ENCODE measurements at regions not wholly inside any gene's neighbourhood (a gene's known extent, or its start where the extent isn't known, plus 50 kb on each side); places are given as distances from the start of the nearest gene placed in this dataset.

- no peaks in the 10 kb centered on the region for H3K36me3 ChIP-seq
- 69 to 86% (median 78%) methylated on average over 2 of the region's 2 CpGs for WGBS, 5 donors
- no peak overlapping the region for H3K27ac ChIP-seq
- H3K4me1 ChIP-seq = no peaks in the 10 kb centered on the region
- peaks cover 0 to 3% (median 0%) of the 10 kb centered on the region in 8 donors for H3K9me3 ChIP-seq
- intact Hi-C loops (cut with DNase I; ENCODE audit: low total_unique reads) = no loop called here
- peaks cover 0 to 13% (median 0%) of the 10 kb centered on the region in 7 donors for H3K27me3 ChIP-seq (replicated peaks in 1 of 7)
- H3K4me3 ChIP-seq = no peak overlapping the region
- TF ChIP-seq POLR2AphosphoS5 (IDR thresholded peaks at IDR 0.05) (no peak), POLR2A (IDR thresholded peaks at IDR 0.05) (no peak), CTCF (IDR thresholded peaks at IDR 0.05 in 8 of 11, conservative IDR thresholded peaks at IDR 0.05 in 3 of 11) (no peak)
- no peak for DNase-seq
Observed at GRCh38 chr15:62316413-62317060, 151.5 kb upstream of the C2CD4B start.

DNA sequence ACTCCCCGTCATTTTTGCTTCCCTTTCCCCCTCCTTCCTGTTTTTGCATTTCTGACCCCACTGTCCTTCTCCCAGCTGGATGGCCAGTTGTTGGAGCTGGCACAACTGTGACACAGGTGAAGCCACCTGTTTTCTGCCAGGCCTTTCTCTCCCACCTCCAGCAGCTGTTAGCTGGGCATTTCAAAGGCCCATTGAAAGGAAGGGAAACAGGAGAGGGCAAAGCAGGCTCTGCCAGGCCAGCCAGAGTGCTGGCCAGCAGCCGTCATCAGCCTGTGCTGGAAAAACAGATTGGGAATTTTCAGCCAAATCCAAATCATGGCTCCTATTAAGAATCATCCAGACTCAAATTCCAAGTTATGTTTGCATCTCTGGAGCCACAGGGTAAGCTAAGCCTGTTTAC, 155.2 kb upstream of the C2CD4B start:
- H3K27ac ChIP-seq = no peak overlapping the region
- H3K9me3 ChIP-seq = no peaks in the 10 kb centered on the region
- intact Hi-C loops (cut with DNase I; ENCODE audit: low total_unique reads) = no loop called here
- H3K36me3 ChIP-seq = no peaks in the 10 kb centered on the region
- TF ChIP-seq POLR2AphosphoS5 (IDR thresholded peaks at IDR 0.05) (no peak), POLR2A (IDR thresholded peaks at IDR 0.05) (no peak), CTCF (IDR thresholded peaks at IDR 0.05 in 8 of 11, conservative IDR thresholded peaks at IDR 0.05 in 3 of 11) (no peak)
- WGBS, 5 donors = 67 to 83% (median 79%) methylated on average over 2 of the region's 2 CpGs
- H3K4me1 ChIP-seq = no peaks in the 10 kb centered on the region
- no peak for DNase-seq
- H3K27me3 ChIP-seq (replicated peaks in 1 of 7) = peaks cover 0 to 8% (median 0%) of the 10 kb centered on the region in 7 donors
- H3K4me3 ChIP-seq = no peak overlapping the region

DNA sequence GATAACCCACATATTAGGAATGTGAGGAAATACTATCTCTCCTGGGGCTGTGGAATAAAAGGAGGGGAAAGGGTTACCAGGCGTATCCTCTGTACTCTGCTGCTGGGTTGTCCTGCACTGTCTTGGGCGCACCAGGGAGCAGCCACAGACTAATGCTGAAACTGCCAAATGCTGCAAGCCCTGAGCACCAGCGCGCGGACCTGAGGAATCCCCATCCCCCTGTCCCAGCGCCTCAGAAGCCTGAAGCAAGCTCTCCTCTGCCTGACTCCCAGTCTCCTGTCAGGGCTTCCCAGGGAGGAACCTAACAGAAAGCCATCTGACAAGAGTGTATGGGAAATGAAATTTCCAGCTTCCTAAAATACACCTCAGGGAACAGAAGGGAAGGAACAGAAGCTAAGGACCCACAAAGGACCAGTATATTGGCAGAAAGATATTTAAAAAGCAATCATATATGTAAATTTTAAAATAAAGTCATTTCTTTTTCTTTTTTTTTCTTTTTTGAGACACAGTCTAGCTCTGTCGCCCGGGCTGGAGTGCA, 158.3 kb upstream of the C2CD4B start:
- intact Hi-C loops (cut with DNase I; ENCODE audit: low total_unique reads) = no loop called here
- 68 to 77% (median 73%) methylated on average over 8 of the region's 8 CpGs for WGBS, 5 donors
- peaks cover 0 to 8% (median 0%) of the 10 kb centered on the region in 7 donors for H3K27me3 ChIP-seq (replicated peaks in 1 of 7)
- H3K4me3 ChIP-seq = no peak overlapping the region
- TF ChIP-seq POLR2A (IDR thresholded peaks at IDR 0.05) = no peak
- no peak for TF ChIP-seq CTCF (IDR thresholded peaks at IDR 0.05 in 8 of 11, conservative IDR thresholded peaks at IDR 0.05 in 3 of 11)
- TF ChIP-seq POLR2AphosphoS5 (IDR thresholded peaks at IDR 0.05) = no peak
- H3K27ac ChIP-seq = no peak overlapping the region
- no peak for DNase-seq
- H3K9me3 ChIP-seq = no peaks in the 10 kb centered on the region
- H3K4me1 ChIP-seq = no peaks in the 10 kb centered on the region
- no peaks in the 10 kb centered on the region for H3K36me3 ChIP-seq

- Histone ChIP-seq H3K27ac (no peak overlapping the region), H3K4me1 (no peaks in the 10 kb centered on the region), H3K4me3 (no peak overlapping the region), H3K27me3 (replicated peaks in 1 of 7) (peaks cover 0 to 8% (median 0%) of the 10 kb centered on the region in 7 donors), H3K9me3 (no peaks in the 10 kb centered on the region), H3K36me3 (no peaks in the 10 kb centered on the region)
- intact Hi-C loops (cut with DNase I; ENCODE audit: low total_unique reads) = no loop called here
- DNase-seq = no peak
- TF ChIP-seq CTCF (IDR thresholded peaks at IDR 0.05 in 8 of 11, conservative IDR thresholded peaks at IDR 0.05 in 3 of 11) (no peak), POLR2AphosphoS5 (IDR thresholded peaks at IDR 0.05) (no peak), POLR2A (IDR thresholded peaks at IDR 0.05) (no peak)
- WGBS, 5 donors = 67 to 83% (median 77%) methylated on average over 5 of the region's 5 CpGs
Observed at GRCh38 chr15:62324382-62324781, 159.3 kb upstream of the C2CD4B start.
